GM21381 (cell line): ENCODE measurements at regions not wholly inside any gene's neighbourhood (a gene's known extent, or its start where the extent isn't known, plus 50 kb on each side); places are given as distances from the start of the nearest gene placed in this dataset.

ENCODE experiments used
- ATAC-seq: cut with Tn5 transposase; IDR thresholded peaks from one replicate; pipeline ENCODE4 v1.9.1; 2021; ENCODE audit warnings: mild to moderate bottlenecking, moderate library complexity; ENCODE audit not compliant: unreplicated experiment

GRCh38 chr2:41706286-41706685 is 341.5 kb upstream of the PKDCC start:
- no peak for ATAC-seq

- ATAC-seq = no peak
These were observed 339.9 kb upstream of the PKDCC start for GRCh38 chr2:41707790-41708451.

- ATAC-seq = no peak
These were observed 337.9 kb upstream of the PKDCC start for GRCh38 chr2:41709702-41710599.

- no peak for ATAC-seq
These were observed 336.9 kb upstream of the PKDCC start for GRCh38 chr2:41710944-41711343.

- ATAC-seq = no peak
These were observed 336.1 kb upstream of the PKDCC start for GRCh38 chr2:41711736-41712135.

- ATAC-seq = no peak
These were observed 331.3 kb upstream of the PKDCC start for GRCh38 chr2:41716497-41716896.

- no peak for ATAC-seq
These were observed 330.0 kb upstream of the PKDCC start for GRCh38 chr2:41717839-41718238.

GRCh38 chr2:41718705-41719104 is 329.1 kb upstream of the PKDCC start:
- ATAC-seq = no peak

GRCh38 chr2:41719756-41720155 is 328.1 kb upstream of the PKDCC start:
- no peak for ATAC-seq

GRCh38 chr2:41720331-41721251 is 327.2 kb upstream of the PKDCC start:
- peak; percentile 54 for ATAC-seq

- ATAC-seq = no peak
These were observed 325.0 kb upstream of the PKDCC start for GRCh38 chr2:41722668-41723369.

GRCh38 chr2:41723526-41723925 is 324.3 kb upstream of the PKDCC start:
- ATAC-seq = no peak

- ATAC-seq = no peak
These were observed 323.4 kb upstream of the PKDCC start for GRCh38 chr2:41724465-41724864.

- ATAC-seq = no peak
These were observed 321.9 kb upstream of the PKDCC start for GRCh38 chr2:41725901-41726300.

GRCh38 chr2:41726364-41726763 is 321.5 kb upstream of the PKDCC start:
- ATAC-seq = no peak

GRCh38 chr2:41727152-41727551 is 320.7 kb upstream of the PKDCC start:
- ATAC-seq = no peak

- no peak for ATAC-seq
These were observed 320.1 kb upstream of the PKDCC start for GRCh38 chr2:41727711-41728110.

- no peak for ATAC-seq
These were observed 319.0 kb upstream of the PKDCC start for GRCh38 chr2:41728788-41729338.

GRCh38 chr2:41729800-41730364 is 317.9 kb upstream of the PKDCC start:
- no peak for ATAC-seq

GRCh38 chr2:41735006-41735405 is 312.8 kb upstream of the PKDCC start:
- ATAC-seq = no peak
